SU-DHL-6 (cell line): ENCODE measurements at regions not wholly inside any gene's neighbourhood (a gene's known extent, or its start where the extent isn't known, plus 50 kb on each side); places are given as distances from the start of the nearest gene placed in this dataset.
"Not testable (repeated sequence)": the region's sequence is repeated elsewhere in the genome, so short reads cannot be mapped to it uniquely, and the experiment has no call there.

ENCODE experiments used
- H2AFZ ChIP-seq: fragments of 200-600 bp; sonication (generic); 2 replicates; pipeline ENCODE4 v1.6.1; 2014; ENCODE audit warnings: low read depth, mild to moderate bottlenecking, moderate library complexity, mixed read lengths, antibody characterized with exemption, low read length; ENCODE audit not compliant: severe bottlenecking
- H3F3A ChIP-seq: fragments of 200-600 bp; shearing (Covaris generic); 2 replicates; pipeline ENCODE4 v1.6.0; 2016; ENCODE audit warnings: antibody characterized with exemption, mild to moderate bottlenecking; ENCODE audit not compliant: insufficient read depth
- H3K27ac ChIP-seq: fragments of 200-600 bp; sonication (generic); 2 replicates; pipeline ENCODE4 v1.5.1; 2016; ENCODE audit warnings: low read depth, mild to moderate bottlenecking, low read length, moderate library complexity, mixed read lengths
- H3K27me3 ChIP-seq: fragments of 200-600 bp; sonication (generic), shearing (Covaris generic); 2 replicates; pipeline ENCODE4 v1.6.0; 2014; ENCODE audit warnings: mild to moderate bottlenecking, low read length
- H3K36me3 ChIP-seq: fragments of 200-600 bp; sonication (generic); 2 replicates; pipeline ENCODE4 v1.6.1; 2014; ENCODE audit warnings: mild to moderate bottlenecking, low read length, mixed read lengths
- H3K4me2 ChIP-seq: fragments of 300-600, 200-600 bp; shearing (Covaris generic), sonication (generic); 2 replicates; pipeline ENCODE4 v1.6.0; 2014; ENCODE audit warnings: low read length, low read depth, mild to moderate bottlenecking; ENCODE audit not compliant: poor library complexity, severe bottlenecking
- H3K4me3 ChIP-seq: fragments of 200-600 bp; sonication (generic); 2 replicates; pipeline ENCODE4 v1.5.1; 2014; ENCODE audit warnings: antibody characterized with exemption, low read length, mild to moderate bottlenecking, mixed read lengths; ENCODE audit not compliant: insufficient read depth, poor library complexity, severe bottlenecking
- H3K79me2 ChIP-seq: fragments of 200-600 bp; sonication (generic); 2 replicates; pipeline ENCODE4 v1.6.1; 2014; ENCODE audit warnings: mild to moderate bottlenecking, low read length, moderate library complexity; ENCODE audit not compliant: insufficient read depth
- H3K9ac ChIP-seq: fragments of 200-600 bp; sonication (generic); 2 replicates; pipeline ENCODE4 v1.7.0; 2014; ENCODE audit warnings: mild to moderate bottlenecking, low read length
- H3K9me2 ChIP-seq: fragments of 200-600 bp; sonication (generic); replicated peaks from 2 replicates; pipeline ENCODE4 v1.6.1; 2014; ENCODE audit warnings: low read length; ENCODE audit not compliant: insufficient read depth
- H3K9me3 ChIP-seq: fragments of 200-600 bp; sonication (generic); 2 replicates; pipeline ENCODE4 v1.6.1; 2014; ENCODE audit warnings: low read length, mixed read lengths; ENCODE audit not compliant: insufficient read depth
- H4K20me1 ChIP-seq: fragments of 200-600 bp; sonication (generic); 2 replicates; pipeline ENCODE4 v1.6.1; 2014; ENCODE audit warnings: low read depth, mild to moderate bottlenecking, antibody characterized with exemption, low read length, moderate library complexity, mixed read lengths
- CTCF ChIP-seq: fragments of 200-600 bp; sonication (generic); IDR thresholded peaks from one replicate; pipeline ENCODE4 v1.5.1; 2017; ENCODE audit warnings: antibody characterized with exemption, mild to moderate bottlenecking, low read length, moderate library complexity; ENCODE audit not compliant: insufficient read depth, poor library complexity, severe bottlenecking
- EZH2phosphoT487 ChIP-seq: fragments of 200-600 bp; sonication (generic), shearing (Covaris generic); conservative IDR thresholded peaks from 2 replicates; pipeline ENCODE4 v1.6.1; 2018; ENCODE audit warnings: mild to moderate bottlenecking, antibody characterized with exemption, low read length, moderate library complexity, mixed read lengths

DNA sequence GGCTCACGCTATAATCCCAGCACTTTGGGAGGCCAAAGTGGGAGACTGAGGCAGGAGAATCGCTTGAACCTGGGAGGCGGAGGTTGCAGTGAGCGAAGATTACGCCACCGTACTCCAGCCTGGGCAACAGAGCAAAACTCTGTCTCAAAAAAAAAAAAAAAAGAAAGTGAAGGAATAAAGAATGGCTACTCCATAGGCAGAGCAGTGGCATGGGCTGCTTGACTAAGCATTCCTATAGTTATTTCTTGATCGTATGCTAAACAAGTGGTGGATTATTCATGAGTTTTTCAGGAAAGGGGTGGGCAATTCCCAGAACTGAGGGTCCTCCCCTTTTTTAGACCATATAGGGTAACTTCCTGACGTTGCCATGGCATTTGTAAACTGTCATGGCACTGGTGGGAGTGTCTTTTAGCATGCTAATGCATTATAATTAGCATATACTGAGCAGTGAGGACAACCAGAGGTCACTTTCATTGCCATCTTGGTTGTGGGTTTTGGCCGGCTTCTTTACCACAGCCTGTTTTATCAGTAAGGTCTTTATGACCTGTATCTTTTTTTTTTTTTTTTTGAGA lies 130.9 kb upstream of the PARD3 start:
- not testable (repeated sequence) for H3K9me2 ChIP-seq, H3F3A ChIP-seq, H3K79me2 ChIP-seq, H3K9ac ChIP-seq, H3K27me3 ChIP-seq, H3K36me3 ChIP-seq, H2AFZ ChIP-seq, H3K4me2 ChIP-seq, H4K20me1 ChIP-seq, H3K27ac ChIP-seq, H3K9me3 ChIP-seq, H3K4me3 ChIP-seq

GRCh38 chr10:34941471-34942357 lies 126.6 kb upstream of the PARD3 start:
- Histone ChIP-seq H3K27me3 (no peaks in the 10 kb centered on the region), H3K4me2 (no peak overlapping the region), H3K4me3 (no peak overlapping the region), H3K79me2 (no peaks in the 10 kb centered on the region), H2AFZ (no peak overlapping the region), H3K27ac (no peak overlapping the region), H3K9me2 (no peaks in the 10 kb centered on the region), H3K36me3 (no peaks in the 10 kb centered on the region), H3K9me3 (no peaks in the 10 kb centered on the region), H3K9ac (no peak overlapping the region), H3F3A (no peaks in the 10 kb centered on the region), H4K20me1 (no peaks in the 10 kb centered on the region)
- TF ChIP-seq EZH2phosphoT487 (no peak), CTCF (no peak)

- H3K4me3 ChIP-seq, result no peak overlapping the region
- TF ChIP-seq EZH2phosphoT487 (no peak), CTCF (no peak)
- H3K79me2 ChIP-seq, result no peaks in the 10 kb centered on the region
- no peaks in the 10 kb centered on the region for H3F3A ChIP-seq
- no peaks in the 10 kb centered on the region for H3K27me3 ChIP-seq
- no peak overlapping the region for H2AFZ ChIP-seq
- no peaks in the 10 kb centered on the region for H3K36me3 ChIP-seq
- no peak overlapping the region for H3K27ac ChIP-seq
- H3K9ac ChIP-seq, result no peak overlapping the region
- H4K20me1 ChIP-seq, result no peaks in the 10 kb centered on the region
- no peaks in the 10 kb centered on the region for H3K9me2 ChIP-seq
- no peak overlapping the region for H3K4me2 ChIP-seq
- H3K9me3 ChIP-seq, result no peaks in the 10 kb centered on the region
Observed at GRCh38 chr10:34940436-34940835, 125.3 kb upstream of the PARD3 start.

GRCh38 chr10:34938399-34938670 lies 123.2 kb upstream of the PARD3 start:
- no peak overlapping the region for H3K27ac ChIP-seq
- H3K36me3 ChIP-seq, result no peaks in the 10 kb centered on the region
- H3K27me3 ChIP-seq, result no peaks in the 10 kb centered on the region
- TF ChIP-seq EZH2phosphoT487 (no peak), CTCF (no peak)
- H3K79me2 ChIP-seq, result no peaks in the 10 kb centered on the region
- H3K9ac ChIP-seq, result no peak overlapping the region
- no peaks in the 10 kb centered on the region for H3F3A ChIP-seq
- H2AFZ ChIP-seq, result no peak overlapping the region
- H4K20me1 ChIP-seq, result no peaks in the 10 kb centered on the region
- H3K4me3 ChIP-seq, result no peak overlapping the region
- H3K9me2 ChIP-seq, result no peaks in the 10 kb centered on the region
- H3K9me3 ChIP-seq, result no peaks in the 10 kb centered on the region
- H3K4me2 ChIP-seq, result no peak overlapping the region
